MM.1S (cell line): ENCODE measurements at regions not wholly inside any gene's neighbourhood (a gene's known extent, or its start where the extent isn't known, plus 50 kb on each side); places are given as distances from the start of the nearest gene placed in this dataset.

Experiments
- DNase-seq: peaks from one replicate; pipeline ENCODE4 v3.0.0-alpha.2; 2015
- H2AFZ ChIP-seq: fragments of 300-600 bp; sonication (generic); 2 replicates; pipeline ENCODE4 v1.6.0; 2016; ENCODE audit warnings: antibody characterized with exemption, low read length
- H3F3A ChIP-seq: fragments of 300-600 bp; sonication (generic); 2 replicates; pipeline ENCODE4 v1.6.1; 2016; ENCODE audit warnings: mild to moderate bottlenecking, antibody characterized with exemption, low read length, moderate library complexity, mixed read lengths; ENCODE audit not compliant: insufficient read depth
- H3K27ac ChIP-seq: fragments of 300-600 bp; sonication (generic); 2 replicates; pipeline ENCODE4 v1.5.1; 2016; ENCODE audit warnings: mild to moderate bottlenecking, low read length
- H3K27me3 ChIP-seq: fragments of 300-600 bp; sonication (generic); replicated peaks from 2 replicates; pipeline ENCODE4 v1.6.0; 2016; ENCODE audit warnings: low read length; ENCODE audit not compliant: insufficient read depth
- H3K36me3 ChIP-seq: fragments of 300-600 bp; sonication (generic); replicated peaks from 2 replicates; pipeline ENCODE4 v1.6.1; 2016; ENCODE audit warnings: mild to moderate bottlenecking, low read length, mixed read lengths; ENCODE audit not compliant: insufficient read depth
- H3K4me1 ChIP-seq: fragments of 300-600 bp; sonication (generic); 2 replicates; pipeline ENCODE4 v1.6.1; 2016; ENCODE audit warnings: low read length, mixed read lengths
- H3K4me2 ChIP-seq: fragments of 300-600 bp; sonication (generic); 2 replicates; pipeline ENCODE4 v1.6.0; 2016; ENCODE audit warnings: low read depth, low read length
- H3K4me3 ChIP-seq: fragments of 300-600 bp; sonication (generic); 2 replicates; pipeline ENCODE4 v1.5.1; 2016; ENCODE audit warnings: low read length, mixed read lengths
- H3K79me2 ChIP-seq: fragments of 300-600 bp; sonication (generic); 2 replicates; pipeline ENCODE4 v1.6.1; 2016; ENCODE audit warnings: mixed run types, low read length, mixed read lengths
- H3K9ac ChIP-seq: fragments of 300-600 bp; sonication (generic); 2 replicates; pipeline ENCODE4 v1.6.1; 2016; ENCODE audit warnings: low read length, mixed read lengths
- H3K9me2 ChIP-seq: fragments of 300-600 bp; sonication (generic); replicated peaks from 2 replicates; pipeline ENCODE4 v1.6.1; 2016; ENCODE audit warnings: mild to moderate bottlenecking, low read length, mixed read lengths; ENCODE audit not compliant: insufficient read depth
- H3K9me3 ChIP-seq: fragments of 300-600 bp; sonication (generic); replicated peaks from 2 replicates; pipeline ENCODE4 v1.6.1; 2016; ENCODE audit warnings: mild to moderate bottlenecking, low read length, mixed read lengths; ENCODE audit not compliant: insufficient read depth
- H4K20me1 ChIP-seq: fragments of 300-600 bp; sonication (generic); 2 replicates; pipeline ENCODE4 v1.6.1; 2016; ENCODE audit warnings: mild to moderate bottlenecking, low read length, moderate library complexity, mixed read lengths; ENCODE audit not compliant: insufficient read depth
- EZH2 ChIP-seq: fragments of 300-600 bp; sonication (generic); optimal IDR thresholded peaks from 2 replicates; pipeline ENCODE3; 2017; ENCODE audit warnings: low read depth, mild to moderate bottlenecking, antibody characterized with exemption, low read length, mixed read lengths
- EZH2phosphoT487 ChIP-seq: fragments of 300-600 bp; sonication (generic); IDR thresholded peaks from 2 replicates; pipeline ENCODE4 v1.6.1; 2018; ENCODE audit warnings: antibody characterized with exemption, low read length
- TF ChIP-seq, protein P1 (sequence below): fragments of 300-600 bp; sonication (generic); IDR thresholded peaks from 2 replicates; pipeline ENCODE4 v1.5.1; 2016; ENCODE audit warnings: antibody characterized with exemption, low read length, mixed read lengths

DNA sequence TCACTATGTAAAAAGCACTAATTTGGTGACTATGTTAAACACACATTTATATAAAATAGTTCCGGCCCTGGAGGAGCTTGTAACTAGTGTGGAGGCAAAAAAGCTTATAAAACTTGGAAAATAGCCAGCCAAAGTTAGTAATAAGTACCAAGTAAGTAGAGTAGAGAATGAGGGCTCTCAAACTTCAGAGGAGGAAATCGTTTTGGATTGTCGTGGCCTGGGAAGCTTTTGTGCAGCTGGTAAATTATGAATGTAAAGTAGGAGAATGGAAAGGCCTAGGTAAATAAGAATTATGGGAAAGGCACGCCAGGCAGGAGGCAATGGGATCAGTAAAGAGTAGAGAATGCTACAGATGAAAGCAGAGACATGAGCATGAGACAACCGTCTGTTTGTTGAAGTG lies 832.7 kb upstream of the ZNF608 start:
- no peaks in the 10 kb centered on the region for H3K79me2 ChIP-seq
- no peaks in the 10 kb centered on the region for H3K27me3 ChIP-seq
- no peaks in the 10 kb centered on the region for H3K36me3 ChIP-seq
- no peak overlapping the region for H3K27ac ChIP-seq
- TF ChIP-seq EZH2phosphoT487: no peak
- TF ChIP-seq EZH2: no peak
- TF ChIP-seq, protein P1, sequence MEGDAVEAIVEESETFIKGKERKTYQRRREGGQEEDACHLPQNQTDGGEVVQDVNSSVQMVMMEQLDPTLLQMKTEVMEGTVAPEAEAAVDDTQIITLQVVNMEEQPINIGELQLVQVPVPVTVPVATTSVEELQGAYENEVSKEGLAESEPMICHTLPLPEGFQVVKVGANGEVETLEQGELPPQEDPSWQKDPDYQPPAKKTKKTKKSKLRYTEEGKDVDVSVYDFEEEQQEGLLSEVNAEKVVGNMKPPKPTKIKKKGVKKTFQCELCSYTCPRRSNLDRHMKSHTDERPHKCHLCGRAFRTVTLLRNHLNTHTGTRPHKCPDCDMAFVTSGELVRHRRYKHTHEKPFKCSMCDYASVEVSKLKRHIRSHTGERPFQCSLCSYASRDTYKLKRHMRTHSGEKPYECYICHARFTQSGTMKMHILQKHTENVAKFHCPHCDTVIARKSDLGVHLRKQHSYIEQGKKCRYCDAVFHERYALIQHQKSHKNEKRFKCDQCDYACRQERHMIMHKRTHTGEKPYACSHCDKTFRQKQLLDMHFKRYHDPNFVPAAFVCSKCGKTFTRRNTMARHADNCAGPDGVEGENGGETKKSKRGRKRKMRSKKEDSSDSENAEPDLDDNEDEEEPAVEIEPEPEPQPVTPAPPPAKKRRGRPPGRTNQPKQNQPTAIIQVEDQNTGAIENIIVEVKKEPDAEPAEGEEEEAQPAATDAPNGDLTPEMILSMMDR: no peak
- H3K4me2 ChIP-seq: no peak overlapping the region
- DNase-seq: no peak
- H3K9me3 ChIP-seq: no peaks in the 10 kb centered on the region
- H2AFZ ChIP-seq: no peak overlapping the region
- no peak overlapping the region for H3K9ac ChIP-seq
- no peaks in the 10 kb centered on the region for H4K20me1 ChIP-seq
- H3F3A ChIP-seq: no peaks in the 10 kb centered on the region
- no peaks in the 10 kb centered on the region for H3K4me1 ChIP-seq
- no peaks in the 10 kb centered on the region for H3K9me2 ChIP-seq
- no peak overlapping the region for H3K4me3 ChIP-seq

GRCh38 chr5:125581311-125581710 lies 834.9 kb upstream of the ZNF608 start:
- Histone ChIP-seq H3K9me2 (no peaks in the 10 kb centered on the region), H2AFZ (no peak overlapping the region), H3F3A (no peaks in the 10 kb centered on the region), H3K27me3 (no peaks in the 10 kb centered on the region), H3K4me3 (no peak overlapping the region), H3K36me3 (no peaks in the 10 kb centered on the region), H3K4me1 (no peaks in the 10 kb centered on the region), H3K27ac (no peak overlapping the region), H3K9ac (no peak overlapping the region), H4K20me1 (no peaks in the 10 kb centered on the region), H3K79me2 (no peaks in the 10 kb centered on the region), H3K4me2 (no peak overlapping the region), H3K9me3 (no peaks in the 10 kb centered on the region)
- no peak for DNase-seq
- TF ChIP-seq EZH2phosphoT487 (no peak), EZH2 (no peak)
- TF ChIP-seq, protein P1: no peak

DNA sequence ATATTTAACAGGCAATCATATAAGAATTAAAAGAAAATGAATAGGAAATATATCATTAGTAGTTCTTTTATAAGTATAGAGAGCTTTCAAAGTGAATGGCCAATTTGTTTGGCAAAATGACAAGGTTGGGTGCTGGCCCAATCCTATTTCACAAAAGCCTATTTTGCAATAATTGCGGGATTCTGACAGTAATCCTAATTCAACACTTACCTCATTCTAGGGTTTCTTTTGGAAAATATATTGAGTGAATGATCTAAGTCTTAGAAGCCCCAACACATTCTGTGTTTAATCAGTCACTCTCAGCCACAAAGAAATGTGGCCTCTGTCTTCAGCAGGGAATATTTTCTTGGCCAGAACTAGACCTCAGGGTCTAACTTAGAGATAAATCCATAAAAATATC lies 835.9 kb upstream of the ZNF608 start:
- Histone ChIP-seq H3K4me2 (no peak overlapping the region), H3K79me2 (no peaks in the 10 kb centered on the region), H3K27ac (no peak overlapping the region), H3F3A (no peaks in the 10 kb centered on the region), H3K36me3 (no peaks in the 10 kb centered on the region), H3K4me3 (no peak overlapping the region), H3K4me1 (no peaks in the 10 kb centered on the region), H2AFZ (no peak overlapping the region), H3K9ac (no peak overlapping the region), H3K9me2 (no peaks in the 10 kb centered on the region), H4K20me1 (no peaks in the 10 kb centered on the region), H3K27me3 (no peaks in the 10 kb centered on the region), H3K9me3 (no peaks in the 10 kb centered on the region)
- no peak for DNase-seq
- TF ChIP-seq EZH2phosphoT487 (no peak), EZH2 (no peak)
- TF ChIP-seq, protein P1: no peak
